ENCODE measurements at regions not wholly inside any gene's neighbourhood (a gene's known extent, or its start where the extent isn't known, plus 50 kb on each side); places are given as distances from the start of the nearest gene placed in this dataset.

GRCh38 chr1:95558791-95559190 is 324.8 kb downstream of the RWDD3 start:
- no peak for TF ChIP-seq CTCF (IDR thresholded peaks at IDR 0.05)
- DNase-seq (ENCODE audit: low spot score in 2 of 2), result no peak
- no peak overlapping the region for H3K27ac ChIP-seq
- H3K4me3 ChIP-seq, result no peak overlapping the region
- H3K36me3 ChIP-seq, result no peaks in the 10 kb centered on the region
- no peaks in the 10 kb centered on the region for H3K4me1 ChIP-seq
- intact Hi-C loops (cut with DNase I), result no loop called here
- H3K9me3 ChIP-seq, result peaks cover 0 to 3% of the 10 kb centered on the region in 2 donors
- no peaks in the 10 kb centered on the region for H3K27me3 ChIP-seq

- no peaks in the 10 kb centered on the region for H3K36me3 ChIP-seq
- no peaks in the 10 kb centered on the region for H3K4me1 ChIP-seq
- intact Hi-C loops (cut with DNase I), result no loop called here
- DNase-seq (ENCODE audit: low spot score in 2 of 2), result no peak
- no peak overlapping the region for H3K27ac ChIP-seq
- no peaks in the 10 kb centered on the region for H3K27me3 ChIP-seq
- peaks cover 0 to 3% of the 10 kb centered on the region in 2 donors for H3K9me3 ChIP-seq
- no peak for TF ChIP-seq CTCF (IDR thresholded peaks at IDR 0.05)
- no peak overlapping the region for H3K4me3 ChIP-seq
These were observed 327.3 kb downstream of the RWDD3 start for GRCh38 chr1:95561346-95561745.

- Histone ChIP-seq H3K9me3 (peaks cover 0 to under 1% of the 10 kb centered on the region in 2 donors), H3K27ac (no peak overlapping the region), H3K4me1 (no peaks in the 10 kb centered on the region), H3K27me3 (no peaks in the 10 kb centered on the region), H3K4me3 (no peak overlapping the region), H3K36me3 (no peaks in the 10 kb centered on the region)
- no peak for TF ChIP-seq CTCF (IDR thresholded peaks at IDR 0.05)
- no peak for DNase-seq (ENCODE audit: low spot score in 2 of 2)
- intact Hi-C loops (cut with DNase I), result no loop called here
These were observed 328.2 kb downstream of the RWDD3 start for GRCh38 chr1:95562230-95562629.

GRCh38 chr1:95572002-95572401 is 338.0 kb downstream of the RWDD3 start:
- Histone ChIP-seq H3K4me1 (no peaks in the 10 kb centered on the region), H3K27ac (no peak overlapping the region), H3K4me3 (no peak overlapping the region), H3K36me3 (no peaks in the 10 kb centered on the region), H3K9me3 (no peaks in the 10 kb centered on the region), H3K27me3 (no peaks in the 10 kb centered on the region)
- no peak for TF ChIP-seq CTCF (IDR thresholded peaks at IDR 0.05)
- intact Hi-C loops (cut with DNase I), result no loop called here
- no peak for DNase-seq (ENCODE audit: low spot score in 2 of 2)

- H3K4me1 ChIP-seq, result no peaks in the 10 kb centered on the region
- H3K27ac ChIP-seq, result no peak overlapping the region
- H3K4me3 ChIP-seq, result no peak overlapping the region
- H3K36me3 ChIP-seq, result no peaks in the 10 kb centered on the region
- intact Hi-C loops (cut with DNase I), result no loop called here
- H3K27me3 ChIP-seq, result no peaks in the 10 kb centered on the region
- no peaks in the 10 kb centered on the region for H3K9me3 ChIP-seq
- TF ChIP-seq CTCF (IDR thresholded peaks at IDR 0.05), result no peak
- no peak for DNase-seq (ENCODE audit: low spot score in 2 of 2)
These were observed 339.0 kb downstream of the RWDD3 start for GRCh38 chr1:95572962-95573361.

- DNase-seq (ENCODE audit: low spot score in 2 of 2), result no peak
- intact Hi-C loops (cut with DNase I), result no loop called here
- H3K27me3 ChIP-seq, result no peaks in the 10 kb centered on the region
- no peak overlapping the region for H3K27ac ChIP-seq
- TF ChIP-seq CTCF (IDR thresholded peaks at IDR 0.05), result no peak
- no peaks in the 10 kb centered on the region for H3K36me3 ChIP-seq
- H3K4me1 ChIP-seq, result no peaks in the 10 kb centered on the region
- no peaks in the 10 kb centered on the region for H3K9me3 ChIP-seq
- no peak overlapping the region for H3K4me3 ChIP-seq
These were observed 341.3 kb downstream of the RWDD3 start for GRCh38 chr1:95575291-95575690.
